Activated T-helper 1 cell treated with Interleukin-2 at 50 U/mL for 16 hours (primary cell): ENCODE measurements at regions not wholly inside any gene's neighbourhood (a gene's known extent, or its start where the extent isn't known, plus 50 kb on each side); places are given as distances from the start of the nearest gene placed in this dataset.

Experiments used
- DNase-seq: peaks from one replicate; pipeline ENCODE4 v3.0.0-alpha.2; 2020; ENCODE audit warnings: low read depth

- DNase-seq = no peak
Measured at GRCh38 chr10:78516756-78517155, 483.1 kb downstream of the RPS24 start.

- no peak for DNase-seq
Measured at GRCh38 chr10:78518224-78518623, 484.6 kb downstream of the RPS24 start.

- DNase-seq = no peak
Measured at GRCh38 chr10:78520737-78521430, 487.2 kb downstream of the RPS24 start.

- no peak for DNase-seq
Measured at GRCh38 chr10:78523453-78523852, 489.8 kb downstream of the RPS24 start.

GRCh38 chr10:78524342-78524741 lies 490.7 kb downstream of the RPS24 start:
- DNase-seq = no peak

GRCh38 chr10:78524941-78525340 lies 491.3 kb downstream of the RPS24 start:
- DNase-seq = no peak

GRCh38 chr10:78526347-78526746 lies 492.7 kb downstream of the RPS24 start:
- DNase-seq = no peak

GRCh38 chr10:78527296-78527695 lies 493.6 kb downstream of the RPS24 start:
- no peak for DNase-seq

- DNase-seq = no peak
Measured at GRCh38 chr10:78528749-78529204, 495.1 kb downstream of the RPS24 start.

GRCh38 chr10:78529262-78529661 lies 495.6 kb downstream of the RPS24 start:
- no peak for DNase-seq

GRCh38 chr10:78531088-78531487 lies 497.4 kb downstream of the RPS24 start:
- DNase-seq = no peak

GRCh38 chr10:78532480-78533042 lies 498.9 kb downstream of the RPS24 start:
- no peak for DNase-seq

- DNase-seq = no peak
Measured at GRCh38 chr10:78533098-78533497, 499.4 kb downstream of the RPS24 start.

GRCh38 chr10:78533776-78534175 lies 500.1 kb downstream of the RPS24 start:
- no peak for DNase-seq

GRCh38 chr10:78535716-78536218 lies 502.1 kb downstream of the RPS24 start:
- no peak for DNase-seq

- no peak for DNase-seq
Measured at GRCh38 chr10:78537018-78537417, 503.4 kb downstream of the RPS24 start.

GRCh38 chr10:78539247-78539766 lies 505.6 kb downstream of the RPS24 start:
- DNase-seq = no peak

GRCh38 chr10:78540355-78541076 lies 506.9 kb downstream of the RPS24 start:
- no peak for DNase-seq

- no peak for DNase-seq
Measured at GRCh38 chr10:78541481-78542140, 507.9 kb downstream of the RPS24 start.

- DNase-seq = no peak
Measured at GRCh38 chr10:78542141-78542489, 508.5 kb downstream of the RPS24 start.

- DNase-seq = no peak
Measured at GRCh38 chr10:78542521-78542920, 508.9 kb downstream of the RPS24 start.

- no peak for DNase-seq
Measured at GRCh38 chr10:78543031-78543748, 509.5 kb downstream of the RPS24 start.
